GM06990 (cell line): ENCODE measurements at regions not wholly inside any gene's neighbourhood (a gene's known extent, or its start where the extent isn't known, plus 50 kb on each side); places are given as distances from the start of the nearest gene placed in this dataset.

ENCODE experiments used
- DNase-seq: peaks from one replicate; pipeline ENCODE4 v3.0.0-alpha.2; 2011; ENCODE audit not compliant: insufficient read length; ENCODE audit errors: extremely low read depth
- H3K27me3 ChIP-seq: replicated peaks from 2 replicates; pipeline ENCODE4 v1.6.0; 2011; ENCODE audit warnings: low read length; ENCODE audit not compliant: control insufficient read depth, insufficient read depth
- H3K36me3 ChIP-seq: 2 replicates; pipeline ENCODE4 v1.5.1; 2011; ENCODE audit warnings: low read length; ENCODE audit not compliant: control insufficient read depth, insufficient read depth
- H3K4me3 ChIP-seq: replicated peaks from 2 replicates; pipeline ENCODE4 v1.5.1; 2011; ENCODE audit warnings: low read depth, mild to moderate bottlenecking, control low read depth, low read length
- CTCF ChIP-seq: IDR thresholded peaks from 2 replicates; pipeline ENCODE4 v1.5.1; 2011; ENCODE audit warnings: low read length, control low read depth, mild to moderate bottlenecking, inconsistent platforms; ENCODE audit not compliant: insufficient read depth, poor library complexity, severe bottlenecking

- TF ChIP-seq CTCF: no peak
- no peak for DNase-seq
- Histone ChIP-seq H3K36me3 (no peaks in the 10 kb centered on the region), H3K27me3 (no peaks in the 10 kb centered on the region), H3K4me3 (no peak overlapping the region)
These were observed 70.4 kb downstream of the RCN1 start for GRCh38 chr11:32161293-32161692.

- H3K27me3 ChIP-seq: no peaks in the 10 kb centered on the region
- no peaks in the 10 kb centered on the region for H3K36me3 ChIP-seq
- DNase-seq: no peak
- no peak for TF ChIP-seq CTCF
- no peak overlapping the region for H3K4me3 ChIP-seq
These were observed 71.5 kb downstream of the RCN1 start for GRCh38 chr11:32162351-32162750.

- H3K4me3 ChIP-seq: no peak overlapping the region
- no peak for TF ChIP-seq CTCF
These were observed 72.0 kb downstream of the RCN1 start for GRCh38 chr11:32162906-32163305.

GRCh38 chr11:32163557-32163956 is 72.7 kb downstream of the RCN1 start:
- no peaks in the 10 kb centered on the region for H3K36me3 ChIP-seq
- no peak overlapping the region for H3K4me3 ChIP-seq
- no peak for DNase-seq
- no peak for TF ChIP-seq CTCF
- H3K27me3 ChIP-seq: no peaks in the 10 kb centered on the region

More at GRCh38 chr11:32162906-32163305, 72.0 kb downstream of the RCN1 start:
- no peak for DNase-seq
- H3K27me3 ChIP-seq: no peaks in the 10 kb centered on the region
- no peaks in the 10 kb centered on the region for H3K36me3 ChIP-seq

GRCh38 chr11:32164836-32165235 is 74.0 kb downstream of the RCN1 start:
- TF ChIP-seq CTCF: no peak
- H3K27me3 ChIP-seq: no peaks in the 10 kb centered on the region
- no peak for DNase-seq
- H3K4me3 ChIP-seq: no peak overlapping the region
- no peaks in the 10 kb centered on the region for H3K36me3 ChIP-seq

DNA sequence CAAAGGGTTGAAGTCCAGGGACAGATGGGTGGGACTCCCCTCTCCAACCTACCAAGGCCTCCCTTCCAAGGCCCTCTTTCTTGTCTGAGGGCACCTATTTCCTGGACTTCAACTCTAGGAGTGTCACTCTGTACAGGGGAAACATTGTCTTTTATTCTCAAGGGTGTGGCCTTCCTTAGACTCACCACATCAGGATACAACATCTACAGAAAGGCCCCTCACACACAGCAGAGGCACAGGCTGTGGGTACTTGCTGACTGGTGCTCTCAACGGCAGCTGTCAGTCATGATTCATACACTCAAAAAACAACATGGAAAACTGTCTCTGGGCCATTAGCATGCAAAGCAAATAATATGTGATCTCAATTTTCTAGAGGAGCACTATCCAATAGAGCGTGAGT is 78.0 kb downstream of the RCN1 start:
- no peak for DNase-seq
- H3K4me3 ChIP-seq: no peak overlapping the region

More for the DNA sequence above, 78.0 kb downstream of the RCN1 start:
- Histone ChIP-seq H3K36me3 (no peaks in the 10 kb centered on the region), H3K27me3 (no peaks in the 10 kb centered on the region)
- no peak for TF ChIP-seq CTCF
